WI38 (cell line): ENCODE measurements at regions not wholly inside any gene's neighbourhood (a gene's known extent, or its start where the extent isn't known, plus 50 kb on each side); places are given as distances from the start of the nearest gene placed in this dataset.

ENCODE experiments used
- H3K4me3 ChIP-seq: 2 replicates; pipeline ENCODE4 v1.5.1; 2011; ENCODE audit warnings: low read depth, mild to moderate bottlenecking, control low read depth, low read length
- CTCF ChIP-seq: IDR thresholded peaks from 2 replicates; pipeline ENCODE4 v1.5.1; 2012; ENCODE audit warnings: low read depth, mild to moderate bottlenecking, control low read depth, low read length

- H3K4me3 ChIP-seq, result no peak overlapping the region
- no peak for TF ChIP-seq CTCF
Observed at GRCh38 chr12:115776399-115776798, 501.1 kb downstream of the MED13L start.

GRCh38 chr12:115774148-115774895 is 503.2 kb downstream of the MED13L start:
- H3K4me3 ChIP-seq, result no peak overlapping the region
- TF ChIP-seq CTCF, result no peak

GRCh38 chr12:115771601-115772000 is 505.9 kb downstream of the MED13L start:
- no peak overlapping the region for H3K4me3 ChIP-seq
- no peak for TF ChIP-seq CTCF

GRCh38 chr12:115771065-115771464 is 506.4 kb downstream of the MED13L start:
- TF ChIP-seq CTCF, result no peak
- no peak overlapping the region for H3K4me3 ChIP-seq

- TF ChIP-seq CTCF, result no peak
- no peak overlapping the region for H3K4me3 ChIP-seq
Observed at GRCh38 chr12:115770643-115771042, 506.9 kb downstream of the MED13L start.

GRCh38 chr12:115767916-115768315 is 509.6 kb downstream of the MED13L start:
- no peak overlapping the region for H3K4me3 ChIP-seq
- no peak for TF ChIP-seq CTCF

GRCh38 chr12:115763982-115764621 is 513.4 kb downstream of the MED13L start:
- TF ChIP-seq CTCF, result no peak
- no peak overlapping the region for H3K4me3 ChIP-seq
